NB4 (cell line): ENCODE measurements at regions not wholly inside any gene's neighbourhood (a gene's known extent, or its start where the extent isn't known, plus 50 kb on each side); places are given as distances from the start of the nearest gene placed in this dataset.

Source experiments
- DNase-seq: peaks from one replicate; pipeline ENCODE4 v3.0.0; 2010; ENCODE audit warnings: low read depth
- H3K4me3 ChIP-seq: one replicate; pipeline ENCODE4 v1.5.1; 2011; ENCODE audit warnings: mild to moderate bottlenecking, low read depth, low read length, moderate library complexity
- CTCF ChIP-seq: IDR thresholded peaks from one replicate; pipeline ENCODE4 v1.5.1; 2012; ENCODE audit warnings: low read depth, low read length
- MAX ChIP-seq: IDR thresholded peaks from 2 replicates; pipeline ENCODE4 v1.6.1; 2011; ENCODE audit warnings: low read depth, low read length
- MYC ChIP-seq: IDR thresholded peaks from 2 replicates; pipeline ENCODE4 v1.6.1; 2011; ENCODE audit warnings: low read depth, low read length
- POLR2A ChIP-seq: IDR thresholded peaks from 2 replicates; pipeline ENCODE4 v1.6.1; 2011; ENCODE audit warnings: mild to moderate bottlenecking; ENCODE audit not compliant: insufficient read length; ENCODE audit errors: extremely low read depth

GRCh38 chr5:2142456-2142954 lies 259.8 kb upstream of the IRX4 start:
- no peak for DNase-seq
- H3K4me3 ChIP-seq = no peak overlapping the region

GRCh38 chr5:2141254-2142000 lies 258.7 kb upstream of the IRX4 start:
- no peak for DNase-seq
- TF ChIP-seq CTCF = no peak
- TF ChIP-seq POLR2A = no peak
- no peak for TF ChIP-seq MYC
- no peak for TF ChIP-seq MAX

More at GRCh38 chr5:2142456-2142954, 259.8 kb upstream of the IRX4 start:
- no peak for TF ChIP-seq POLR2A
- TF ChIP-seq MAX = no peak
- no peak for TF ChIP-seq CTCF
- no peak for TF ChIP-seq MYC

GRCh38 chr5:2140501-2141175 lies 257.9 kb upstream of the IRX4 start:
- DNase-seq = no peak
- TF ChIP-seq MYC (no peak), CTCF (no peak), MAX (no peak), POLR2A (no peak)
- no peak overlapping the region for H3K4me3 ChIP-seq

More at GRCh38 chr5:2141254-2142000, 258.7 kb upstream of the IRX4 start:
- H3K4me3 ChIP-seq = no peak overlapping the region

GRCh38 chr5:2139478-2139877 lies 256.8 kb upstream of the IRX4 start:
- no peak overlapping the region for H3K4me3 ChIP-seq
- no peak for DNase-seq
- TF ChIP-seq MYC (no peak), MAX (no peak), CTCF (no peak), POLR2A (no peak)

GRCh38 chr5:2138896-2139295 lies 256.2 kb upstream of the IRX4 start:
- no peak for DNase-seq
- no peak for TF ChIP-seq CTCF
- TF ChIP-seq POLR2A = no peak
- no peak for TF ChIP-seq MYC
- no peak for TF ChIP-seq MAX
- H3K4me3 ChIP-seq = no peak overlapping the region
